HG03439 (cell line): ENCODE measurements at regions not wholly inside any gene's neighbourhood (a gene's known extent, or its start where the extent isn't known, plus 50 kb on each side); places are given as distances from the start of the nearest gene placed in this dataset.
"Not testable (repeated sequence)": the region's sequence is repeated elsewhere in the genome, so short reads cannot be mapped to it uniquely, and the experiment has no call there.

Source experiments
- ATAC-seq: cut with Tn5 transposase; IDR thresholded peaks from one replicate; pipeline ENCODE4 v1.9.1; 2021; ENCODE audit warnings: mild to moderate bottlenecking, moderate library complexity; ENCODE audit not compliant: unreplicated experiment

DNA sequence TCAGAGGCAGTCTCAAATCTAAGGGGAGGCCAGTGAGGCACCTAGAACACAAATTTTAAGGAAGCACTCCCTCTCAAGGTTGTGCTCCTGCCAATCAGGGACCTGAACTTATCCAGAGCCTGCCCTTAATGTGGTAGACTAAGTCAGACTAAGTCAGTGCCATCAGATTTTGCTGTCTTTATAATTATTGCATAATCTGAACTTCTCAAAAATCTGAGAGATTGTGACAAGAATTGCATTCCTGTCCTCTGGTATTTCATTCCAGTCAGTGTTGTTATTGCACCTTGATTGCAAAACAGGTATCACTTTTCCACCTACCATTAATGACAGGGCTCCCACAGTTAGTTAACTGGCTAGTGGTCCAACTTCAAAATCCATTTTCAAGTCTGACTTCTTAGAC, 197.1 kb upstream of the HCN1 start:
- no peak for ATAC-seq

- not testable (repeated sequence) for ATAC-seq
Measured at GRCh38 chr5:45890441-45891080, 194.4 kb upstream of the HCN1 start.

DNA sequence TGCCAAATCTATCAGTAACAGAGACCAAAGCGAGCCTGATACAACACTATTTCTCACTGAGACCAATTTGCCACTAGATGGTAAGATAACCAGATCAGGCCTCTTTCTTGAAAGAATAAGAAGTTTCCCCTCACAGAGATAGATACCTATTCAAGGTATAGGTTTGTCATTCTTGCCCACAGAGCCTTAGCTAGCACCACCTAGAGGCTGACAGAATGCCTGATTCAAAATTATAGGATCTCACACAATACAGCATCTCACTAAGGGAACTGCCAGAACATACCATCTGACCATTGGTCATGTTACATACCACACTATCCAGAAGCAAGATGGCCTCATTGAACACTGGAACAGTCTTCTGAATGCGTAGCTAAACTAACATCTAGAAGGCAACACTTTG, 166.6 kb upstream of the HCN1 start:
- no peak for ATAC-seq

GRCh38 chr5:45847877-45848276, 151.7 kb upstream of the HCN1 start:
- no peak for ATAC-seq

DNA sequence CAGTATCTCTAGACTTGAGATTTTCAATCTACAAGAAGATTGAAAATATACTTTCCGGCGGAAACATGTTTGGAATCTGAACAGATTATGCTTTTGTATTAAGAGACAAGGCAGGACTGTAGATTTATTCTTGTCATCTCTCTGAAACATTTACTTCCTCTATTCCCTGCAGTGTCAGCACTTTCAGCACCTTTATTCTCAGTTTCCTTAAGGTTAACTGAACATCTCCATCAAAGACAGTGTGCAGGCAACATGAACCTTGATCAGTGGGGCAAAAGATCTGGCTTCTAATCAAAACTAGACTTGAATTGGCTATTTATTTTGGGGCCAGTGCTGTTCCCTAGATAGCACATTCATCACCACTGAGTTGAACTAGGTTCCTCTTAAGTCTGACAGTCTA, 129.9 kb upstream of the HCN1 start:
- no peak for ATAC-seq

DNA sequence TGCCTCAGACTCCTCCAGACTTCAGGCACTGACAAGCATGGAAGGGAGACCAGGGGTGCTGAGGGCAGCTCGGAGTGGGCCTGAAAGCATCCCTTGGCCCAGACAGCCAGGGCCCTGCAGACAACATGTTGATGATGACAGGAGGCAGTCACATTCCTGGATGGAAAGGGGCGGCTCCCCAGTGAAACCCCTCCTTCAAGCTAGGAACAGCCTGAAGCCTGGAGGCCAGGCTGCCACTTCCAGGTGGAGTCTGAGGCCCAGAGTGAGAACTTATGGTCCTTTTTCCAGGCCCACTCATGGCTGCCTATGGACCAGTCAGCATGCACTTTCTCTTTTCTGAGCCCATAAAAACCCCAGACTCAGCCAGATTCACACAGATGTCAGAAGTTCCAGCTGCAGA, 104.2 kb upstream of the HCN1 start:
- ATAC-seq: no peak

- ATAC-seq: no peak
Measured at GRCh38 chr5:45799388-45799787, 103.2 kb upstream of the HCN1 start.

GRCh38 chr5:45796959-45797553, 100.9 kb upstream of the HCN1 start:
- no peak for ATAC-seq

GRCh38 chr5:45795458-45795857, 99.3 kb upstream of the HCN1 start:
- ATAC-seq: no peak

- peak; percentile 92 for ATAC-seq
Measured at GRCh38 chr5:45793638-45794532, 97.7 kb upstream of the HCN1 start.

DNA sequence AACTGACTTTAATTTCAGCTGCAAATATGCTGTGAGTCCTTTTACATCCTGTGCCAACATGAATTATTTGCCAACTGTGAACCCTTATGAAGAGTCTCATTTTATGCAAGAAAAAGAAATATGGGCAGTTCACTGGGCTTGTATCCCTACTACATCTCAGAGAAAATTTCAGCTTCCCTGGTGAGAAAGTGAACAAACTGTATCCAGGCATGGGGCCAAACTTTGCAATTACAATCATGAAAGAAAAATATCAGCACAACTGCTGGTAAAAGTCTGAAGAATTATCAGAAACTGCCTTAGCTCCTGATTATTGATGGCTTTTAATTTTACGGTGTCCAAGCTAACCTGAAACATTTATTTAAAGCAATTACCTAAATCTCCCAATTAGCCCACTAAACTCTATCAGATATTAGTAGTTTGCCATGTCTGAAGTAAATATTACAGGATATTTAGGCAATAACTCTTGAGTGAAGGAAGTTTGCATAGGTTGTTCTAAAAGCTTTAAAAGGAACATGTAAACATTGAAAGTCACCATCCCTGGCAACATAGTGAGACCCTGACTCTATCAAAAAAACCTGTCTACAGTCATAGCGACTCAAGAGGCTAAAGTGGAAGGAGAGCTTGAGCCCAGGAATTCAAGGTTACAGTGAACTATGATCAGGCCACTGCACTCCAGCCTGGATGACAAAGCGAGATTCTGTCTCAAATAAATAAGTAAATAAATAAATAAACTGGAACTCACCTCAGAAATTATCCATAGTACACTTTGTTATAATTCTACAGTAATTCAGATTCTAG, 83.9 kb upstream of the HCN1 start:
- no peak for ATAC-seq

- ATAC-seq: no peak
Measured at GRCh38 chr5:45774528-45774927, 78.3 kb upstream of the HCN1 start.

GRCh38 chr5:45772402-45772801, 76.2 kb upstream of the HCN1 start:
- no peak for ATAC-seq

DNA sequence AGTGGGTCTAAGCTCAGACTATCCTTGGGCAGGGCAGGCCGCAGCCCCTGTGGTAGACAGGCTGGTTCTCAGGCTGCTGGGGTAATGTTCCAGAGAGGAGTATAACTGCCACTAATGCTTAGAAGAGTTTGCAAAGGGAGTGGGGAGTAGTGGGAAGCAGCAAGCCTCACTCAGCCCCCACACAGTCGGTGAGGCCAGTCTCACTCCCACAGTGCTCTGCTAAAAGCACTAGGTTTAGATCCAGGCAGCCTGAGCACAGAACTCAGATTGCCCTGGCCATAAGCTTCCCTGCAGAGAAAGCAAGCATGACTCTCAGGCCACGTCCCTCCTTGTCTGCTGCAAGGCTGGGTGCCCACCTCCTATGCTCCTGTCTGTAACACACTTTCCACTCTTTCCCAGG, 69.4 kb upstream of the HCN1 start:
- no peak for ATAC-seq

- ATAC-seq: no peak
Measured at GRCh38 chr5:45750574-45750973, 54.4 kb upstream of the HCN1 start.

GRCh38 chr5:45748511-45748910, 52.3 kb upstream of the HCN1 start:
- ATAC-seq: not testable (repeated sequence)
